GM21367 (cell line): ENCODE measurements at regions not wholly inside any gene's neighbourhood (a gene's known extent, or its start where the extent isn't known, plus 50 kb on each side); places are given as distances from the start of the nearest gene placed in this dataset.

Experiments used
- ATAC-seq: cut with Tn5 transposase; IDR thresholded peaks from one replicate; pipeline ENCODE4 v1.9.1; 2021; ENCODE audit not compliant: unreplicated experiment

GRCh38 chr1:233514946-233515391 lies 98.9 kb upstream of the KCNK1 start:
- no peak for ATAC-seq

DNA sequence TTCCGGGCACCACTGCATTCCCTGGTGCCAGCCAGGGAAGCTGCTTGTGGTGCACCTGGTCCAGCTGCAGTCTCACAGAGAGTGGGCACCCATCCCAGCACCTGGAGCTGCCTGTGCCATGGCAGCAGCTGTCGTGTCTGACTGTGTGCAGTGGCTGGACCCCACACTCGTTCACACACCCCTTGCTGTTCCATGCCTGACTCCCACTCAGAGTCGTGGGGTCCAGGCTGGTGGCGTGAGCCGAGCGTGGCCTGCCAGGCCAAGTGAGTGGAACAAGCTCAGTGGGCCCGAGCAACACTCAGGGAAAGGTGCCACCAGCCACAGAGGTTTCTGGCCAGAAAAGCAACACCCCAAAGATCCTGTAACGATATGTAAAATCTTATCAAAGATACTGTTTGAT lies 97.2 kb upstream of the KCNK1 start:
- no peak for ATAC-seq

DNA sequence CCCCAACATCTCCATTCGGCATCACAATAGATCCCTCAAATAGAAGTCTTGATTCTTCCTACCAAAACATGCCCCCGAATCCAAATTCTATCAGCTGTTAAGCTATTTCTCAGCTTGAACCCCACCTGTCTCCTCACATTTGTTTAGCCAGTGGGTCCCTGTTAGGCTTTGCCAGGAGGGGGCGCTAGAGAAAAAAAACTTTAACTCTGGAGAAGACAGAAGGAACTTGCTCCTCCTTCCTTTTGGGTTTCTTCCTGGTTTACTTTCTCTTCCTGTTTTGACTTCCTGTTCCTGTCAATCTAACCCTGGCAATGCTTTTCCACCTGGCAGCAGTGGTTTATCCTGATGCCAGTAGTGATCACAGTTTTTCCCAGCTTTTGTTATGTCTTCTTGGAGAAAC lies 95.6 kb upstream of the KCNK1 start:
- ATAC-seq, result no peak

DNA sequence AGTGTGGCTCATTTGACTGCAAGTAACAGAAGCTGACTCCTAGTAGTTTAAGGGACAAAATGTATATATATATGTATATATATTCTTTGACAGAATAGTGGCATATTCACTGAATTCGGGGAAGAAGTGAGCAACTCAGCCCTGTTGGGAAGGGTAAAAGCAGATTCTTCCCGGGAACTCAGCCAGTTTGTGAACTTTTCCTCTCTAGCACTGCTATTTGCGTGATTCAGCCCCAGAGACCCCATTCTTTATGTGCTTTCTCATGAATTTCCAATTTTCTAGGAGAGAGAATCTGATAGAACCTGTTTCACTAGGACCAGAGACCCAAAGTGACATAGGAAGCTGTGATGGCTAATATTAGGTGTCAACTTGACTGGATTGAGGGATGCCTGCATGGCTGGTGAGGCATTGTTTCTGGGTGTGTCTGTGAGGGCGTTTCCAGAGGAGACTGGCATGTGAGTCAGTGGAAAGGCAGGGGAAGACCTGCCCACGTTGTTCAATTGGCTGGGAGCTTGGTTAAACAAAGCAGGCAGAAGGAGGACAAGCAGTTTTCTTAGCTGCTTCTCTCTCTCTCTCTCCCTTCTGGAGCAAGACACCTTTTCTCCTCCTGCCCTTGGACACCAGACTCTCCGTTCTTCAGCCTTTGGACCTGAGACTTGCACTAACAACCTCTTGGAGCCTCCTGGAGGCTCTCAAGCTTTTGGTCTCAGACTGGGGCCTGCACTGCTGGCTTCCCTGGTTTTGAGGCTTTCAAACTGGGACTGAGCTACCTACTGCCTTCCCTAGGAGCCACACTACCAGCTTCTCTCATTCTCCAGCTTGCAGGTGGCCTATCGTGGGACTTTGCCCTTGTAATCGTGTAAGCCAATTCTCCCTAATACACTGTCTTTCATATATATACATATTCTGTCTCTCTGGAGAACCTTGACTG lies 93.4 kb upstream of the KCNK1 start:
- ATAC-seq, result no peak

DNA sequence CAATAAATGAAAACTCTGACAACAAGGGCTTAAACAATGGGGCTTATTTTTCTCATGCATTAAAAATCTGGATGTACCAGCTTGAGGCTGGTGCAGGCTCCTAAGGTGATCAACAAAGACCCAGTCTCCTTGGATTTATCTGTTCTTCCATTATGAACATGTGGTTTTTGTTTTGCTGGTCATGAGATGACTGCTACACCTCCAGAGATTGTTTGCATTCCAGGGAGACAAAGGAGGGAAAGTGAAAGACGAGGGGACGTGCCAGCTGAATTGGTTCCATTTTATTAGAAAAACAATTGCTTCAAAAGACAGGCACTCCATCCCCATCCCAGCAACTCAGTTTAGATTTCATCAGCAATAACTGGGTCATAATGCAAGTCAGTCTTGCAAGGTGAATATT lies 90.9 kb upstream of the KCNK1 start:
- no peak for ATAC-seq

- no peak for ATAC-seq
Measured at GRCh38 chr1:233527818-233528217, 86.1 kb upstream of the KCNK1 start.

DNA sequence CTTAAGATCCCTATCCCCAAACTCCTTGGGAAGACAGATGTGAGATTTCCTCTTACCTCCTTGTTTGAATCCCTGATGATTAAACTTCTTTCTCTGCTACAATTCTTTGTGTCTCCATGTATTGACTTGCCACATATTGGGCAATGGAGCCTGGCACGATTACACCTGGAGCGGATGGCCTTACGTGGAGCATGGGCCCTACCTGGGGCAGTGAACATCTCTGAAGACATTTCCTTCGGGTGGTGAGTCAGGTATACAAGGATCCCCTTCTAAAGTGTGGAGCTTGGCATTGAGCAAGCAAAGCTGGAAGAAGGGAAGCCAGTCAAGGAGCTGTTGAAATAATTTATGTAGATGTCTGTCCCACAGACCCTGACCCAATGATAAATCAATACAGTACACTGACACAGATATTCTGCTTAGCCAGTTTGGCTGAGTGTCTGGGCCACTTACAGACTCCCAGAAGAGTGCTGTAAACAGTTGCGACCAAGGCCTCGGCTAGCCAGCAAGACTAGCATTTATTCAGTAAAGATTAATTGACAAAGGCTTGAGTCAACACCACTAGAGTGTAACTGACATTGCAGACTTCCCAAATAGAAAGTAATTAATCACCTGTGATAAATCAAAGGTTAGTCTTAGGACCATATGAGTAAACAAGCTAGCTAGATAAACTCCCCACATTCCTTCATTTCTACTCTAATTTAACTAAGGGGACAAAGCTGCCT lies 83.1 kb upstream of the KCNK1 start:
- no peak for ATAC-seq

DNA sequence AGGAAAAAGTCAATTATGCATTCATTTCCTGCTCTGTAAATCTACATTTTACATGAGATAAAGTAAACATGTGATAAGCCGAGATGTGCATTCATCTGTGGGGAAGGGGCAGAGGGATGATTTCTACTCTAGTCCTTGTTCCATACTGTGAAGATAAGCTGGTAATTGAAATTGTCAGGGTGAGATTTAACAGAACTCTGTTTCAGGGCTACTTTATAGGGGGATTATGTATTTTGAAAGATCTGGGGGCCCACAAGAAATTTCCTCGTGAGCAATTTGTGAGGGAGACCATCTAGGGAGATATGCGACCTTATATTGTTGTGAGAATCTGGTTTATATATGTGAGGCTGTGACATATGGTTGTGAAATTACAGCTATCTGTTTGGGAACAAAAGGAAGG lies 73.1 kb upstream of the KCNK1 start:
- no peak for ATAC-seq

- ATAC-seq, result no peak
Measured at GRCh38 chr1:233543338-233544255, 70.3 kb upstream of the KCNK1 start.

DNA sequence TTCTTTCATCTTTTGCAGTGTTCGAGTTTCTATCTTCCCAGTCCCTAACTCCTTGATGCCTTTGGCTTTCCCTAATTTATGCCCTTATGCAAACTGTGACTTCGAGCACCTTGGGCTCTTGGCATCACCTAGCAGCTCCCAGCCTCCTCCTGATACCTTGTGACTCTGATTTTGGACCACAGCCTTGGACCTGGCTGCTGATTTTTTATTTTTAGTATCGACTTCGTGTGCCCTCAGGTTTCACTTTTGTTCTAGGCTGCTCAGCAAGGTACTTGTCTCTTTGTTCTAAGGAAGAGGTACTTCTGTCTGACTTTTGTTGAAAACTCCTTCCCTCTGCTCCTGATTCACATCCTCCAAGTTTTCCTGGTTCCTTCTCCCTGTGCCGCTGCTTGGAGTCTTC lies 69.6 kb upstream of the KCNK1 start:
- no peak for ATAC-seq

- ATAC-seq, result no peak
Measured at GRCh38 chr1:233547726-233548125, 66.2 kb upstream of the KCNK1 start.

DNA sequence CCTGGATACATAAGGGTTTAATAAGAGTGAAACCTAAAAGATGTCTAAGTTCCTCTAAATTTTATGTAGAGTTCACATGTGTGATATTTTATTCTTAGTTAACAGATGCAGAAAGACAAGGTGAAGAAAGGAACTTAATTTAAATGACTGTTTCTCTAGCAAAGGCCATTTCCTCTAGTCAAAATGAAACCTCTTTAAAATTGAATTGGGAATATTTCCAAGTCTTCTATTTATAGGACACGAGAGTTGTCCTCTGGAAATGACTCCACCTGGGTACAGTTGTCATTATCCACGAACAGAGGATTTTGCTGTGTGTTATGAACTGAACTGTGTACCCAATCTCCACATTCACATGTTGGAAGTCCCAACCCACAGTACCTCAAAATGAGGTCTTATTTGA lies 64.5 kb upstream of the KCNK1 start:
- ATAC-seq, result no peak

DNA sequence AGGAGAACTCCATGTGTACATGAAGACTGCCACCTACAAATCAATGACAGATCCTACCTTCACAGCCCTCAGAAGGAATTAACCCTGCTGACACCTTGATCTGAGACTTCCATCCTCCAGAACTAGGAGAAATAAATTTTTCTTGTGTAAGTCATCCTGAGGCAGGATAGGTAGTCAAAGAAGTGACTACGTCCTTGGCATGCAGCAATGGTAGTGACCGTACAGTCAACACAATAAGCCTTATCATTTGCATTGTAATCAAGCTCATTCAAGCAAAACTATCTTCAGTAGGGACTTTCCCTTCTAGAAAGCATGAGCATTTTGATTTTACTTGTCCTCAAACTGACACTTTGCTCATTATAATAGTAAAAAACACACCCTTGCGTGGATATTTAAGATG lies 64.0 kb upstream of the KCNK1 start:
- ATAC-seq, result no peak

- ATAC-seq, result no peak
Measured at GRCh38 chr1:233554037-233554436, 59.9 kb upstream of the KCNK1 start.

- no peak for ATAC-seq
Measured at GRCh38 chr1:233561708-233562426, 52.0 kb upstream of the KCNK1 start.
